ENCODE measurements at regions not wholly inside any gene's neighbourhood (a gene's known extent, or its start where the extent isn't known, plus 50 kb on each side); places are given as distances from the start of the nearest gene placed in this dataset.
"Not testable (repeated sequence)": the region's sequence is repeated elsewhere in the genome, so short reads cannot be mapped to it uniquely, and the experiment has no call there.

GRCh38 chr1:120941066-120941465 lies 51.5 kb downstream of the PPIAL4A start:
- H3K27ac Mint-ChIP-seq: peak overlapping the region; percentile 98 to 100 (median 99)
- H3K4me1 ChIP-seq (ENCODE audit: insufficient read depth, low read length); H3K36me3 ChIP-seq (ENCODE audit: insufficient read depth, low read length); POLR2A ChIA-PET (ENCODE audit: partially characterized antibody); H3K4me3 ChIP-seq (ENCODE audit: low read length in 2 of 2); H3K27me3 ChIP-seq (ENCODE audit: insufficient read depth, low read length); H3K36me3 Mint-ChIP-seq; H3K27me3 Mint-ChIP-seq; H3K9me3 Mint-ChIP-seq; CTCF ChIA-PET (ENCODE audit: partially characterized antibody); H3K27ac ChIP-seq (ENCODE audit: low read depth, low read length); H3K9me3 ChIP-seq (ENCODE audit: control insufficient read depth in 1 of 2, low read length in 2 of 2): not testable (repeated sequence)
- peak overlapping the region in 7 of 8 donors; percentile 45 to 94 (median 61) for H3K4me3 Mint-ChIP-seq
- H3K4me1 Mint-ChIP-seq: peaks cover 12 to 43% (median 20%) of the 10 kb centered on the region in 4 donors
- DNase-seq: peak in 2 of 5 donors; percentile 8 to 60
- intact Hi-C loops (cut with micrococcal nuclease): loop anchor here (10.0 kb wide), 1 partner anchor 86 kb away; no protein-coding TSS in a partner anchor

GRCh38 chr1:120941836-120942217 lies 52.3 kb downstream of the PPIAL4A start:
- not testable (repeated sequence) for H3K27me3 ChIP-seq (ENCODE audit: insufficient read depth, low read length)
- intact Hi-C loops (cut with micrococcal nuclease): loop anchor here (10.0 kb wide), 1 partner anchor 87 kb away; no protein-coding TSS in a partner anchor
- H3K27ac Mint-ChIP-seq: peak overlapping the region; percentile 98 to 100 (median 99)

GRCh38 chr1:120942218-120942944 lies 52.8 kb downstream of the PPIAL4A start:
- intact Hi-C loops (cut with micrococcal nuclease): loop anchor here (10.0 kb wide), 1 partner anchor 88 kb away; no protein-coding TSS in a partner anchor
- H3K9me3 Mint-ChIP-seq; H3K36me3 ChIP-seq (ENCODE audit: insufficient read depth, low read length); H3K4me1 ChIP-seq (ENCODE audit: insufficient read depth, low read length); H3K27me3 Mint-ChIP-seq; H3K27me3 ChIP-seq (ENCODE audit: insufficient read depth, low read length); H3K36me3 Mint-ChIP-seq; H3K9me3 ChIP-seq (ENCODE audit: control insufficient read depth in 1 of 2, low read length in 2 of 2); CTCF ChIA-PET (ENCODE audit: partially characterized antibody): not testable (repeated sequence)
- H3K27ac Mint-ChIP-seq: peak overlapping the region; percentile 98 to 100 (median 99)
- H3K4me3 Mint-ChIP-seq: peak overlapping the region; percentile 93 to 99 (median 94)
- Histone ChIP-seq H3K4me3 (ENCODE audit: low read length in 2 of 2) (peak overlapping the region; percentile 29 to 41), H3K27ac (ENCODE audit: low read depth, low read length) (peak overlapping the region; percentile 88)
- POLR2A ChIA-PET (ENCODE audit: partially characterized antibody): interaction anchor here (1.0 kb wide), 1 partner anchor 91 kb away, joined by 5 read pairs; no protein-coding TSS in a partner anchor
- peak; percentile 84 to 95 (median 85) for DNase-seq
- H3K4me1 Mint-ChIP-seq: peaks cover 12 to 48% (median 23%) of the 10 kb centered on the region in 4 donors

More at GRCh38 chr1:120941836-120942217, 52.3 kb downstream of the PPIAL4A start:
- H3K9me3 ChIP-seq (ENCODE audit: control insufficient read depth in 1 of 2, low read length in 2 of 2); H3K4me1 ChIP-seq (ENCODE audit: insufficient read depth, low read length); H3K36me3 Mint-ChIP-seq; H3K36me3 ChIP-seq (ENCODE audit: insufficient read depth, low read length); H3K27me3 Mint-ChIP-seq; CTCF ChIA-PET (ENCODE audit: partially characterized antibody); H3K9me3 Mint-ChIP-seq: not testable (repeated sequence)
- Mint-ChIP-seq H3K4me1 (peaks cover 12 to 44% (median 22%) of the 10 kb centered on the region in 4 donors), H3K4me3 (peak overlapping the region; percentile 93 to 99 (median 94))
- Histone ChIP-seq H3K4me3 (ENCODE audit: low read length in 2 of 2) (peak overlapping the region; percentile 29 to 41), H3K27ac (ENCODE audit: low read depth, low read length) (peak overlapping the region; percentile 88)
- POLR2A ChIA-PET (ENCODE audit: partially characterized antibody): interaction anchor here (1.0 kb wide), 1 partner anchor 91 kb away, joined by 5 read pairs; no protein-coding TSS in a partner anchor
- peak in 3 of 5 donors; percentile 59 to 80 (median 68) for DNase-seq

GRCh38 chr1:120942945-120943319 lies 53.4 kb downstream of the PPIAL4A start:
- H3K27me3 ChIP-seq (ENCODE audit: insufficient read depth, low read length); H3K27me3 Mint-ChIP-seq; H3K9me3 ChIP-seq (ENCODE audit: control insufficient read depth in 1 of 2, low read length in 2 of 2); H3K36me3 ChIP-seq (ENCODE audit: insufficient read depth, low read length); H3K9me3 Mint-ChIP-seq; DNase-seq; CTCF ChIA-PET (ENCODE audit: partially characterized antibody); H3K4me1 ChIP-seq (ENCODE audit: insufficient read depth, low read length); H3K4me3 ChIP-seq (ENCODE audit: low read length in 2 of 2); POLR2A ChIA-PET (ENCODE audit: partially characterized antibody); H3K36me3 Mint-ChIP-seq: not testable (repeated sequence)
- H3K4me1 Mint-ChIP-seq: peaks cover 11 to 45% (median 23%) of the 10 kb centered on the region in 4 donors
- peak overlapping the region in 7 of 8 donors; percentile 93 to 95 (median 94) for H3K4me3 Mint-ChIP-seq
- H3K27ac ChIP-seq (ENCODE audit: low read depth, low read length): peak overlapping the region; percentile 88
- intact Hi-C loops (cut with micrococcal nuclease): loop anchor here (10.0 kb wide), 1 partner anchor 88 kb away; no protein-coding TSS in a partner anchor
- peak overlapping the region; percentile 98 to 100 (median 99) for H3K27ac Mint-ChIP-seq

GRCh38 chr1:120944691-120945090 lies 55.1 kb downstream of the PPIAL4A start:
- POLR2A ChIA-PET (ENCODE audit: partially characterized antibody); H3K4me3 Mint-ChIP-seq: not testable (repeated sequence)
- intact Hi-C loops (cut with micrococcal nuclease): loop anchor here (10.0 kb wide), 1 partner anchor 90 kb away; no protein-coding TSS in a partner anchor

GRCh38 chr1:120945122-120945521 lies 55.6 kb downstream of the PPIAL4A start:
- H3K4me1 ChIP-seq (ENCODE audit: insufficient read depth, low read length); H3K27ac Mint-ChIP-seq; H3K27ac ChIP-seq (ENCODE audit: low read depth, low read length); H3K9me3 ChIP-seq (ENCODE audit: control insufficient read depth in 1 of 2, low read length in 2 of 2); H3K9me3 Mint-ChIP-seq; CTCF ChIA-PET (ENCODE audit: partially characterized antibody); H3K27me3 ChIP-seq (ENCODE audit: insufficient read depth, low read length); DNase-seq; POLR2A ChIA-PET (ENCODE audit: partially characterized antibody); H3K36me3 ChIP-seq (ENCODE audit: insufficient read depth, low read length); H3K4me3 Mint-ChIP-seq; H3K27me3 Mint-ChIP-seq; H3K4me3 ChIP-seq (ENCODE audit: low read length in 2 of 2): not testable (repeated sequence)
- intact Hi-C loops (cut with micrococcal nuclease): loop anchor here (10.0 kb wide), 1 partner anchor 90 kb away; no protein-coding TSS in a partner anchor
- peaks cover 0 to 11% of the 10 kb centered on the region in 2 donors for H3K36me3 Mint-ChIP-seq
- peaks cover 10 to 34% (median 22%) of the 10 kb centered on the region in 4 donors for H3K4me1 Mint-ChIP-seq

More at GRCh38 chr1:120944691-120945090, 55.1 kb downstream of the PPIAL4A start:
- H3K27me3 Mint-ChIP-seq; H3K36me3 ChIP-seq (ENCODE audit: insufficient read depth, low read length); DNase-seq; H3K27ac ChIP-seq (ENCODE audit: low read depth, low read length); H3K4me3 ChIP-seq (ENCODE audit: low read length in 2 of 2); CTCF ChIA-PET (ENCODE audit: partially characterized antibody); H3K4me1 ChIP-seq (ENCODE audit: insufficient read depth, low read length); H3K9me3 ChIP-seq (ENCODE audit: control insufficient read depth in 1 of 2, low read length in 2 of 2); H3K9me3 Mint-ChIP-seq; H3K27me3 ChIP-seq (ENCODE audit: insufficient read depth, low read length): not testable (repeated sequence)
- Mint-ChIP-seq H3K36me3 (peaks cover 0 to 11% of the 10 kb centered on the region in 2 donors), H3K4me1 (peaks cover 10 to 36% (median 23%) of the 10 kb centered on the region in 4 donors), H3K27ac (peak overlapping the region in 3 of 7 donors; percentile 30 to 68 (median 48))

GRCh38 chr1:120947114-120947513 lies 57.5 kb downstream of the PPIAL4A start:
- H3K27ac Mint-ChIP-seq: peak overlapping the region in 3 of 7 donors; percentile 13 to 57 (median 41)
- H3K4me3 Mint-ChIP-seq; DNase-seq; POLR2A ChIA-PET (ENCODE audit: partially characterized antibody); H3K36me3 ChIP-seq (ENCODE audit: insufficient read depth, low read length); H3K36me3 Mint-ChIP-seq; H3K4me3 ChIP-seq (ENCODE audit: low read length in 2 of 2); H3K27ac ChIP-seq (ENCODE audit: low read depth, low read length); CTCF ChIA-PET (ENCODE audit: partially characterized antibody); H3K9me3 Mint-ChIP-seq; H3K27me3 ChIP-seq (ENCODE audit: insufficient read depth, low read length); H3K9me3 ChIP-seq (ENCODE audit: control insufficient read depth in 1 of 2, low read length in 2 of 2); H3K4me1 ChIP-seq (ENCODE audit: insufficient read depth, low read length); H3K27me3 Mint-ChIP-seq: not testable (repeated sequence)
- H3K4me1 Mint-ChIP-seq: peaks cover 8 to 22% (median 14%) of the 10 kb centered on the region in 4 donors
- intact Hi-C loops (cut with micrococcal nuclease): loop anchor here (10.0 kb wide), 1 partner anchor 92 kb away; no protein-coding TSS in a partner anchor

All from CD4-positive, alpha-beta memory T cell (primary cell).